GM18868 (cell line): ENCODE measurements at regions not wholly inside any gene's neighbourhood (a gene's known extent, or its start where the extent isn't known, plus 50 kb on each side); places are given as distances from the start of the nearest gene placed in this dataset.
A peak's percentile ranks its signal among the peaks of the same experiment; 100 is the strongest.
"Not testable (repeated sequence)": the region's sequence is repeated elsewhere in the genome, so short reads cannot be mapped to it uniquely, and the experiment has no call there.

ENCODE experiments used
- ATAC-seq: cut with Tn5 transposase; IDR thresholded peaks from one replicate; pipeline ENCODE4 v1.9.1; 2021; ENCODE audit warnings: mild to moderate bottlenecking, moderate library complexity; ENCODE audit not compliant: unreplicated experiment

DNA sequence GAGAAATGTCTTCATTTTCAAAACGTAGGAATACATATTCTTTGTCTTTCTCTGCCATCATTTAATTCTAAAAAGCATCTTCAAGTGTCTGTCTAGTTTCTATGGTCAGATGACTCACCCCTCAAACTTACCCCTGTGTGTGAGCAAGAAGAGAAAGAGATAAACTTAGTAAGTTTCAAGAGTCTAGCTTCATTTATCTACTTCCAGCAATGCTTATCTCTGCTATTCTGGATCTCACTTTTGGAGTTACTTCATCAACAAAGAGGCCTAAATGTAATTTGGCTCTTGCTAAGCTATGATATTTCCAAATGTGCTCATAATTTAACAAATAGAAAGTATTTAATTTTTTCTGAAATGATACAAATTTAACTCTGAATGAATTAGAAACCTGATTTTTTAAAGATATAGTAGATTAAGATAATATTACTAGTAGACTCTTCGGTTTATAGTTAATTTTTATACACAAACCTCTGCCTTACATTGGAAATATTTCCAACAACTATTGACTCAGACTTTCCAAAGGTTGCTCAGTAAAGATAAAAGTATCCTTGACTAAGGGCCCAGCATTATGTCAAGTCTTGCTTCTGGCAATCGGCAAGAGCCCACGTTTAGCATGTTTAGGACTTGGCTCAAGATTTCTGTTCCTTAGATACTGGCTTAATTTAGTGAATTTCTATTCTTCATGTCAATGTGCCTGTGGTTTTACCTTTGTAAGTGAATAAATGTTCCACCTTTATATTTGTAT, 1511.0 kb upstream of the SLC10A2 start:
- peak; percentile 58 for ATAC-seq

DNA sequence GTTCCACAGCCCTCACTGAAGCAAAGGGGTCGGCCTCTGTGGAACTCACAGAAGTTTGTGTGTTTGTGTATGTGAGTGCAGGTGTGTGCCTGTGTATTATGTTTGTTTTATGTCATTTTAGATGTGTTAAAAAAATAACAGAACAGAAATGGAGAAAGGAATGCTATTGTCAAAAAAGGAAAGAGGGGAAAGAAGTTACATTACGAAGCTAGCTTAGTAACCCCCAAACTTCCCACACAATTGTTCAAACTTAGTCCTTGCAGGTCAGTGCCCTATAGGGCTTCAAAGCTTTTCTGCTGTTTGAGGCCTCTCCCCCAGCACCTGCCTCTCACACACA, 1505.6 kb upstream of the SLC10A2 start:
- no peak for ATAC-seq

DNA sequence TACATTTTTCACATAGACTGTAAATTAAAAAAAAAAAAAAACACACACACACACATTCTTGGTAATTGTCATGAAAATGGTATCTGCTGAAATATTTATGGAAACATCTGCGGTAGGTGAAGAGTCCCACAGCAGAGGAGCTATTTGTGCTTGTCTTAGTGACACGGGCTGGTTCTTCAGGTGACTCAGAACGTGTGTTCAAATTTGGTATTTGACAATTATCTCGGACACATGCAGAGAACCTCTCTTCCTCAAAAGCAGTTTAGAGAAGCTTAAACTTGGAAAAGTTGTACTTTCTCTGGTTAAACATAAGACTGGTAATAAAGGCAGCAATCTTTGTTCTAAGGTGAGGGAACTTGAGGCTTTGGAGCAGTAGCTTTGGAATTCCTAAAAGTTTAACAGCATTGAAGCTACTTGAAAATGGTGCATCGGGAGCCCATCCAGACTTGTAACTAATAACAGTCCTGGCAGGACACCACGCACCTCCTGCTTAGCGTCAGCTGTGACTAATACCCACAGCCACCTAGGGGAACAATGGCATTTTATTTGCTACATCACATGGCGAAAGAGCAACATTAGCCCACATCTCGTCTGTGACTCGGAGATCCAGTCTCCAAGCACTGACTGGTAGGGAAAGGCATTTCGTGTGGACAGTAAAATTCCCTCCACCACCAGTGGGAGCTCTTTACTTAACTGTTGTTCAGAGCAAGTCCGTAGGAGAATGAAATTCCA, 1505.1 kb upstream of the SLC10A2 start:
- peak; percentile 37 for ATAC-seq

DNA sequence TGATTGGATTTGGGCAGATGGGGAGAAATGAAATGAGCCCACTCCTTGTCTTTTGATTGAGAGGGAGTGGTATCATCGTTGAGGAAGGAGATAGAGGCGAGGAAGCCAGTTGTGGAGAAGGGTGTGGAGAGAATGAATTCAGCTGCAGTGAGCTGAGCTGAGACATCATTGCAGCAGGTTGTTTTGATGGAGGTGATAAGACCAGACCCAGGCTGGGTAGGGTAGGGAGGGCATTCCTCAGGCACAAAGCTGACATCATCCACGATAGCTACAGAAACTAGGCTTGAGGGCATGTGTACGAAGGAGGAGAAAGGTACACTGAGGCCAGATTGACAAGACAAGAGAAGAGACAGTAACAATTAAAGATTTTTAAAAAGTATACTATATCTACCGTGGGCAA, 1500.9 kb upstream of the SLC10A2 start:
- no peak for ATAC-seq

DNA sequence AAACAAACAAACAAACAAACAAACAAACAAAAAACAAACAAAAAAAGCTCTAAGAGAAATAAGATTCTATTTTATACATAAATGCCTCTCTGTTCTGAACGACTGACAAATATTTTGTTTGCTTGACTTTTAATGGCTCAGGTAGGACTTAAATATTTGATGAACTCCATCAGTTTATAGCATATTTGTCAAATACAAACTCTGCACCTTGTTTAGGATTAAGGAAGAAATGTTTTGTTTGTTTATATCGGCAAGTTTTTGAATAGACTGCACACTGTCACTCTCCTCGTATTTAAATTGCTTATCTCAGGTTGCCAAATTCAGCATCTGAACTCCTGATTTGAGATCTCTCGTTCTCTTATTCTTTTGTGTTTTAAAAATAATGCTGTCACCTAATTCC, 1499.7 kb upstream of the SLC10A2 start:
- no peak for ATAC-seq

DNA sequence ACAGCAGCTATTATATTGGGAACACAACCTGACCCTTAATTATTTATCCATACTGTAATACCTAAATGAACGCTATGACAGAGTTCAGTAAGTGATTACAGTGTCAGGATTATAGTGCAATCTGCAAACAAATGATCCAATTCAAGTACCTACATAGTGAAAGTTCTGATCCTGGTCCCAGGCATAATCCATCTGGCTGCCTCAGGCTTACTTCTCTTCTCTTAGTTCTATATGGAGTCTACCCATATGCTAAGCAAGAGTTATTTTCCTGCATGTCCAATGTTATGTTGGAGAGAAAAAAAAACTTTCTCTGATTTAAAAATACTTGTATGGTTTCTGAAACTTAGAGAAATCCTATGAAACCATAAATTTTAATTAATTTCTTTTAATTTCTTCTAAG, 1487.7 kb upstream of the SLC10A2 start:
- ATAC-seq = no peak

DNA sequence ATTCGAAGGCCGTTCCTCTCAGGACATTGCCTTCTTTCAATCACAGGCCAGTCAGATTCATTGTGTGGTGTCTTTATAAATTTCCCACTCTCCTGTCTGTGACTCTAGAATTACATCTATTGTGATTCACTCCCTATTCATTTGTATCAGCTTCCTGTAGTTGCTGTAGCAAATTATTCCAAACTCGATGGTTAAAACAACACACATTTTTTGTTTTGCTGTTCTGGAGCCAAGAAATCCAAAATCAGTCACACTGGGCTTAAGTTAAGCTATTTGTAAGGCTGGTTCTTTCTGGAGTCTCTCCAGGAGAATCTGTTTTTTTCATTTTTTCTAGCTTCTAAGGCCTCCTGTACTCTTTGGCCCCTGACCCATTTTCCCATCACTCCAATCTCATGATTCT, 1487.0 kb upstream of the SLC10A2 start:
- ATAC-seq = no peak

DNA sequence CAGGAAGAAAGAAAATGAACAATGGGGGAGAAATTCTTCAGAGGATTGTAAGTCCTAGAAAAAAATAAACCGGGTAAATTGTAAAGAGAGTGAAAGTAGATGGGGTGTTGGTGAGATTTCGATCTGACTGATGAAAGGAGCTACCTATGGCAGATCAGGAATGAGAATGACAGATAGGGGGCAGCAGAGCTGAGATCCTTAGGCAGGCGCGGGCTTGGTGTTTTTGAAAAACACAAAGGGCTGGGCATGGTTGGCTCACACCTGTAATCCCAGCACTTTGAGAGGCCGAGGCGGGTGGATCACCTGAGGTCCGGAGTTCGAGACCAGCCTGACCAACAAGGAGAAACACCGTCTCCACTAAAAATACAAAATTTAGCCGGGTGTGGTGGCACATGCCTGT, 1468.6 kb upstream of the SLC10A2 start:
- ATAC-seq = no peak

DNA sequence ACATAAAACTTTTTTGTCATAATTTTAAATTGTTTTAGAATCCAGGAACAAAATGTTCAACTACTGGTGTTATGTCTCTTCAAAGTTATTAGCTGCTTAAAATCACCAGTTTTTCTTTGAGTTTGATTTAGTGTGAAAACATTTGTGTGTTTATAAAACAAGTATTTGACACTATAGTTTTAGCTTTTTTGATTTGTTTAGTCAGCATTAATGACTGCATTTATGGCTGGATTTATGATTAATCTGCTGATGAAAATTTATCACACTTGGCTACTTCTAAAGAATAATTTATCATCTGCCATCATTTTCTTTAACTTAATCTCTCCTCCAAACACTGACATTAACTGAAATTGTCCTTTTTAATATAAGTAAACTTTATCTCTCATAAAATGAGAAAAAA, 1465.9 kb upstream of the SLC10A2 start:
- no peak for ATAC-seq

DNA sequence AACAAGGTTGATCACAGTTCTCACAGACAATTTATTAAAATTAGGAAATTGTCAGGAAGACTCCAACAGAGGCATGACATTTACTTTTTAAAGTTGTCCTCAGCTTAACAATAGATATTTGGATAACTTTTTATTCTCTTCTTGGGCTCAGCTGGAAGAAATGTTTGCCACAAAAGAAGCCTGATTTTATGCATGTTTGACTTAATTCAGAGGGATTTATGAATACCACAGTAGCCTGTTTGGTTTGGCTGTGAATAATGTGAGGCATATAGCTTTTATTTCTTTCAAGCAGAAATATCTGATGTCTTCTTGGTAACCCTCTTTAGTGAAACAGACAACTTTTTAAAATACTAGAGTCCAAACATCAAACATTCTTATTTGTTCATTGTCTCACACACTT, 1464.5 kb upstream of the SLC10A2 start:
- ATAC-seq = no peak

DNA sequence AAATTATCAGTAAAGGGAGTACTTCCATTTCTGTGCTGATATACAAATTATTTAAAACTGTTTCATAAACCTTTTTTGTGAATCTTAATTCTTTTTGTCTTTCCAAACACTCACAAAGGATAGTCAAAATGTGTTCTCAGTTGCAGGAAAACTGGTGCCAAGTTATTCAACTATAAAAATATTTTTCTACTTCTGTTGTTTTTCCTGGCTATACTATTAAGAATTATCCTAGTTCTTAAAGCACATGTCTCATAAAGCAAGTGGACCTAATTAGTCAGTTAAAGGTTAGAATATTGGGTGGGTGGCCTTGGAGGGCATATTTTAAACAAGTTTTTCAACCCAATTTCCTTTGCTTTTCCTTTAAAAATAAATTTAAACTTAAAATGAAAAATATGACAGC, 1460.3 kb upstream of the SLC10A2 start:
- ATAC-seq = no peak

DNA sequence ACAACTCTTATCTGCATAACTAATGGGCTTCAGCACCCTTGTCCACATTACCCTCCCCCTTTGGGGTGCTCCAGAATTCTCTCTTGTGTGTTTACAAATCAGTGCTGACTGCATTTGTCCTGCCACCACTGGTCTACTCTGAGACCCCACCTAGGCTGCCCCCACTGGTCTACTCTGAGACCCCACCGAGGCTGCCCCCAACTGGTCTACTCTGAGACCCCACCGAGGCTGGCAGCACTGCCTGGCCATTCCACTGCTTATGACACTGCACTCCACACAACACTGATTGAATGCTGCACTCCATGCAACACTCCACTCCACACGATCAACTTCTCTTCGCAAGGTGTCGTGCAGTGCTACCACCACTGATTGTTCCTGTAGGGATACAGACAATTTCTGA, 1459.2 kb upstream of the SLC10A2 start:
- ATAC-seq = no peak

DNA sequence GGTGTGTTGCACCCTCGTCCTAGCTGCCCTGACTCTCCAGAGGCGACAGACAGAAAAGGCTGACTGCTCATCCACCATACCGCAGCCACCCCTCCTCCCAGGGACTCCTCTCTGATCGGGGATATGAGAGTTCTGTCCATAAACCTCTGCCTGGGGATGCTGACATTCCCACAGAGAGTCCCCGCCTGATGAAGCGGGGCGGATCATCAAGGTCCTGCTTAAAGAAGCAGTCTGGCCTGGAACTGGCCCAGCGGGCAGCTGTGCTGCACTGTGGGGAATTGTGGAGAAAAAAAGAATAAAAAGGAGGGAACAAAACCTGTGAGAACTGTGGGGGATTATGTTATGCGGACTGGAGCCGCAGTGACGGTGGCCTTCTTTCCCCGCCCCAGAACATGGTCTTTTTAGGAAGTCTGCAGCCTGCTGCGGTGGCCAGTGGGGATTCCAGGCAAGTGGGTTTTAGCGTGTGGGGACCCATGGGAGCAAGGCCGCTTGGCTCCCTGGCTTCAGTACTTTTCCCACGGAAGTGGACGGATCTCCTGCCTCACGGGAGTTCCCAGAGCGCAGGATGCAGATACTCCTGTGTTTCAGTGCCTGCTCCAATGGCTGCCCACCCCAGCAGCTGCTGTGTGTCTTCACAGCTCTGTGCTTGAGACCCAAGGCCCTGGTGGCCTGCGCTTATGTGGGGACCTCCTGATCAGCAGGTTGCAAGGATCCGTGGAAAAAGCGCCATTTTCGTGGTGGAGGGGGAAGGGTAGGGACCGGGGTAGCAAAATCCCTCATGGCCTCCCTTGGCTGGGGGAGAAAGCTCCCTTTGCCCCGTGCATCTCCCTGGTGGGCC, 1456.2 kb upstream of the SLC10A2 start:
- ATAC-seq = no peak

DNA sequence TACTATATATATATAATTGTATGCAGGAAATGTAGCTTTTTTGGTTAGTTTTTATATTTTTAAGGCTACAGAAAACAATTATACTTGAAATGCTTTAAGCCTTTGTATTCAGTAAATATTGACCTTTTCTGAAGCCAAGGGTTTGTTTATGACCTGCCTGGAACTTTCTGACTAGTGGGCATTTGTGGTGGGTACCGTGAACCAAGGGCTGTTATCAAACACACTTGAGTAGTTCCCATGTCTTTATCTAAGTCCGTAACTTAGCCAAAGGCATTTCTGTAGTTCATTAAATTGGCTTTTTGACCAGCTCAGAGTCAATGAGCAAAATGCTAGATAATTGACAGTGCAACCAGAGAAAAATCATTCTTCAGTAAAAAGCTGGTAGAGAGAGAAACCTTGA, 1444.2 kb upstream of the SLC10A2 start:
- no peak for ATAC-seq

DNA sequence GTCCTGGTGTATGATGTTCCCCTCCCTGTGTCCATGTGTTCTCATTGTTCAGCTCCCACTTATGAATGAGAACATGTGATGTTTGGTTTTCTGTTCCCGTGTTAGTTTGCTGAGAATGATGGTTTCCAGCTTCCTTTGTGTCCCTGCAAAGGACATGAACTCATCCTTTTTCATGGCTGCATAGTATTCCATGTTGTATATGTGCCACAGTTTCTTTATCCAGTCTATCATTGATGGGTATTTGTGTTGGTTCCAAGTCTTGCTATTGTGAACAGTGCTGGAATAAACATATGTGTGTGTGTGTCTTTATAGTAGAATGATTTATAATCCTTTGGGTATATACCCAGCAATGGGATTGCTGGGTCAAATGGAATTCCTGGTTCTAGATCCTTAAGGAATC, 1427.3 kb upstream of the SLC10A2 start:
- ATAC-seq = not testable (repeated sequence)

DNA sequence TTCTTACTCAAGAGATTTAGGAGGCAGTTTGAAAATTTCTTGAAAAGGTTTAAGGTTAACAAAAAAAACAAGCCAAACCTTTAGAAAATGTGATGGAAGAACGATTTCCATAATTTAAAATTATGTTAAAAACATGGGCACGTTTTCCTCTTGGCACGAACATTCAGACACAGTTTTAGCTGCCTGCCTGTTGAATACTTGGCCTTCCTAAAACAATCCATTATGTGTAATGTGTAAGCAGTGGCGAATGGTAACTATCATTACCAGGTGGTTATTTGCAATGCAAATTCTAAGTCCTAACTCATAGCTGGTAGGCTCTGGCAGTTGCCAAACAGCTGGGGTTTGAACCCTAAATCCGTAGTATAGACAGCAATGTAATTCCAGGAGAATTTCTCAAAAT, 1425.7 kb upstream of the SLC10A2 start:
- ATAC-seq = no peak

DNA sequence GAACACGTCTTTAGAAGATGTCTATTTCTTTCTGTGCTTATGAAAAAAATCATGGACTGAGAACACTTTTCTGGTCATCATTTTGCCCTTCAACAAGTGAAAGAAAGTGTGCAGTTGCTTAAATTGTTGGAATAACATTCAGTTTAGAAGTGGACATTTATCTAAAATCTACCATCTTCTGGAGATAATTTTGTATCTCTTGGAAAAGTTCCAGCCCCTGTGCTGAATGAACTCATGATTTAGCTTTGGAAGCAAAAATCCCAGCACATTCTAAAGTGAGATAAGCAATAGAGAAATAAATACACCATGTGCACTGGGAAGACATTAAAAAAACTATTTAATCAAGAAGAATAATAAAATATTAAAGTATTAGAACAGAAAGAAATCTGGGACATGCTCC, 1420.8 kb upstream of the SLC10A2 start:
- ATAC-seq = no peak

DNA sequence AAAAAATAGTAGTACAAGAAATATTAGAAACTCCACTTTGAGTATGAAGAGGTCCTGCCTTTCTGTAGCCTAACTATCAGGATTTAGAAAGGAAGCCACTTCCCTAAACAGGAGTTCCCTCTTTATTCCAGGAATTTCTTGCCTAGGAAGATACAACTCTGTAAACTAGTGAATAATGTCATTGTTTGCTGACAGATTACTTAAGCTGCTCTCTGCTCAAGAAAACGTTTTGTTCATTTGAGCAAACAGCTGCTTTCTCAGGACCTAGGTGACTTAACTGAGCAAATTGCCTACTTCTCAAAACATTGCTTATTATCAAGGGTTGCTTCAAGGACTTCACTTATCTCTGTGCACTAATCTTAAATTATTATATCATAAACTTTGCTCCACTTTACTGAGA, 1419.4 kb upstream of the SLC10A2 start:
- no peak for ATAC-seq

DNA sequence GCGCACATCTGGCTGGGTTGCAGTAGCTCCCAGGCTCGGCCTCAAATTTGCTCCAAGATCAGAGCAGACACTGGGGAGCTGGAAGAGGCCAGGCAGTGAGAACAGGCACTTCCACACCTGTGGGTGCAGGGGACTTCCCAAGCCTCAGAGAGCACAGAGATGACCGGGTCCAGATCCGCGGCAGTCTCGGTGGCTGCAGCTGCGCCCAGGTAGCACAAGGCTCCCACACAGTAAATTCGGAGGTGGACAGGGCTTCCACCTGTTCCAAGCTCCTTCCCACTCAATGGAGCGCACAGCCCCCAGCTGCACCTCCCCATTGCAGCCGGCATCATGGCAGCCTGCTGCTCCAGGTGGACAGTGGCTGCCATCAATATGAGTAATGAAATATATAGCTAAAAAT, 1417.4 kb upstream of the SLC10A2 start:
- no peak for ATAC-seq

DNA sequence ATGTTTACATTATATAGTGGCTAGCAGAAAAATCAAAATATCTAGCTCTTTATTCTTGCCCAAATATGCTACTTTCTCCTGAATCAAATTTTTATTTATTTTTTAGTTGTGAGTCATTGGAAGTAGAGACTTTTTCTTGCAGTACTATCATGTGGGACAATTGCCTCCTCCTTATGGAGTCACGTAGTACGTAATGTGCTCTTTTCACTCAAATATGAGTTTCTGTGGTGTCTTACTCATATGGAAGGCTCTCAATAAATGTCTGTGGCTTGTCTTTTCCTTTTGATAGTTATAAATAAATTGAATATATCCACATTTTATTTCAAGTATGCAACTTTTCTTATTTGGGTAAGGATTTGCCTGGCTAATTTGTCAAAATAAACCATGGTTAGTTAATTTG, 1411.0 kb upstream of the SLC10A2 start:
- ATAC-seq = no peak

DNA sequence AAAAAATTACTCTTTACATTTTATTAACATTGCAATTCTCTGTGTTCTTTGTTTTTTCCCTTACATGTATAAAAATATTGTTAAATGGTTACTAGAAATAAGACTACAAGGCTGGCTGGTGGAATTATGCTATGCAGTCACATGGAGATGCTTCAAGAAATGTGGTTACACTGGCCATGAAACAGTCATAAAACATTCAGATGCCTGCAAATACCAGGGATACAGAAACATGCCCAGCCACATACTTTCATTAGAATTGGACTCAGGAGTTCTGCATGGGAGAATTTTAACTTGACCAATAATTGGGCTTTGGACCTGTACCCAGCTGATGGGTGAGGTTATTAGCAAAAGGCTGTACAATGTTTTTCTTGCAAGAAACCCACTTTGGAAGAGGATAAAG, 1407.7 kb upstream of the SLC10A2 start:
- no peak for ATAC-seq

DNA sequence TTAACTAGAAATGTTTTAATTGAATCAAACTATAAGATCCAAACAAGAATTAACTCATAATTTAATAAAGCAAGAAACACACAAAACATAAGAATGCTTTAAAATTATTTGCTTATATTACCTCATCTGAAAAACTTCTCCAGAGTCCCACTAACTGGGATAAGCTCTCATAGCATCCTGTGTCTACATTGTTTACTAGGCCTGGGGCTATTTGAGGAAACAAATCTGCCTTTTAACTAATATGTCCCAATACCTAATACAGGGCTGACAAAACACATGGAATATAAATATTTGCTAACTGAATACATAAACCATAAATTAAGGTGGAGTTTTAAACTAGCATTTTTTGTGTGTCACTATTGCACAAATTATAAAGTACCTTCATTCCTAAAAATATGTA, 1399.8 kb upstream of the SLC10A2 start:
- no peak for ATAC-seq
